ENCODE measurements at regions not wholly inside any gene's neighbourhood (a gene's known extent, or its start where the extent isn't known, plus 50 kb on each side); places are given as distances from the start of the nearest gene placed in this dataset.

GRCh38 chr13:75938811-75939560, 302.9 kb downstream of the LMO7 start:
- no peak for TF ChIP-seq POLR2A (IDR thresholded peaks at IDR 0.05; ENCODE audit: low read depth, low read length)
- no peak for TF ChIP-seq CTCF (IDR thresholded peaks at IDR 0.05; ENCODE audit: extremely low read depth in 1 of 2, insufficient read depth in 1 of 2, low read depth in 1 of 2, low read length in 2 of 2)

Measured in endothelial cell of umbilical vein (primary cell).